ENCODE measurements at regions not wholly inside any gene's neighbourhood (a gene's known extent, or its start where the extent isn't known, plus 50 kb on each side); places are given as distances from the start of the nearest gene placed in this dataset.

- Histone ChIP-seq H3K36me3 (ENCODE audit: control insufficient read depth, insufficient read depth, low read length) (no peaks in the 10 kb centered on the region), H3K4me3 (ENCODE audit: low read length) (no peak overlapping the region)
- WGBS (ENCODE audit: insufficient coverage, low lambda C conversion rate): 61% methylated on average over 2 of the region's 4 CpGs
Observed at GRCh38 chr18:24649571-24649970, 189.1 kb downstream of the HRH4 start.

GRCh38 chr18:24651434-24651833 is 191.0 kb downstream of the HRH4 start:
- Histone ChIP-seq H3K9me3 (ENCODE audit: control insufficient read depth, low read depth, low read length) (no peaks in the 10 kb centered on the region), H3K4me1 (ENCODE audit: control insufficient read depth, insufficient read depth, low read length) (no peaks in the 10 kb centered on the region), H3K27ac (ENCODE audit: low read length) (no peak overlapping the region), H3K36me3 (ENCODE audit: control insufficient read depth, insufficient read depth, low read length) (no peaks in the 10 kb centered on the region), H3K27me3 (ENCODE audit: control insufficient read depth, insufficient read depth, low read length) (peaks cover 3% of the 10 kb centered on the region), H3K4me3 (ENCODE audit: low read length) (no peak overlapping the region)
- DNase-seq: no peak
- WGBS (ENCODE audit: insufficient coverage, low lambda C conversion rate): 80% methylated on average over 1 of the region's 2 CpGs

More at GRCh38 chr18:24649571-24649970, 189.1 kb downstream of the HRH4 start:
- no peaks in the 10 kb centered on the region for H3K4me1 ChIP-seq (ENCODE audit: control insufficient read depth, insufficient read depth, low read length)
- no peak for DNase-seq
- no peaks in the 10 kb centered on the region for H3K9me3 ChIP-seq (ENCODE audit: control insufficient read depth, low read depth, low read length)
- H3K27me3 ChIP-seq (ENCODE audit: control insufficient read depth, insufficient read depth, low read length): peaks cover 3% of the 10 kb centered on the region
- no peak overlapping the region for H3K27ac ChIP-seq (ENCODE audit: low read length)

GRCh38 chr18:24656050-24656449 is 195.6 kb downstream of the HRH4 start:
- no peaks in the 10 kb centered on the region for H3K9me3 ChIP-seq (ENCODE audit: control insufficient read depth, low read depth, low read length)
- H3K4me1 ChIP-seq (ENCODE audit: control insufficient read depth, insufficient read depth, low read length): no peaks in the 10 kb centered on the region
- DNase-seq: no peak
- no peak overlapping the region for H3K4me3 ChIP-seq (ENCODE audit: low read length)
- H3K36me3 ChIP-seq (ENCODE audit: control insufficient read depth, insufficient read depth, low read length): no peaks in the 10 kb centered on the region
- H3K27ac ChIP-seq (ENCODE audit: low read length): no peak overlapping the region
- 67% methylated on average over 1 of the region's 4 CpGs for WGBS (ENCODE audit: insufficient coverage, low lambda C conversion rate)
- no peaks in the 10 kb centered on the region for H3K27me3 ChIP-seq (ENCODE audit: control insufficient read depth, insufficient read depth, low read length)

GRCh38 chr18:24656551-24657443 is 196.4 kb downstream of the HRH4 start:
- Histone ChIP-seq H3K4me3 (ENCODE audit: low read length) (no peak overlapping the region), H3K4me1 (ENCODE audit: control insufficient read depth, insufficient read depth, low read length) (no peaks in the 10 kb centered on the region), H3K27me3 (ENCODE audit: control insufficient read depth, insufficient read depth, low read length) (no peaks in the 10 kb centered on the region), H3K27ac (ENCODE audit: low read length) (no peak overlapping the region), H3K36me3 (ENCODE audit: control insufficient read depth, insufficient read depth, low read length) (no peaks in the 10 kb centered on the region), H3K9me3 (ENCODE audit: control insufficient read depth, low read depth, low read length) (no peaks in the 10 kb centered on the region)
- 88% methylated on average over 2 of the region's 7 CpGs for WGBS (ENCODE audit: insufficient coverage, low lambda C conversion rate)
- no peak for DNase-seq

GRCh38 chr18:24657444-24657842 is 197.0 kb downstream of the HRH4 start:
- WGBS (ENCODE audit: insufficient coverage, low lambda C conversion rate): 83% methylated on average over 1 of the region's 7 CpGs
- H3K27ac ChIP-seq (ENCODE audit: low read length): no peak overlapping the region
- no peaks in the 10 kb centered on the region for H3K36me3 ChIP-seq (ENCODE audit: control insufficient read depth, insufficient read depth, low read length)
- H3K4me3 ChIP-seq (ENCODE audit: low read length): no peak overlapping the region
- no peaks in the 10 kb centered on the region for H3K4me1 ChIP-seq (ENCODE audit: control insufficient read depth, insufficient read depth, low read length)
- no peaks in the 10 kb centered on the region for H3K27me3 ChIP-seq (ENCODE audit: control insufficient read depth, insufficient read depth, low read length)
- no peaks in the 10 kb centered on the region for H3K9me3 ChIP-seq (ENCODE audit: control insufficient read depth, low read depth, low read length)
- DNase-seq: no peak

- Histone ChIP-seq H3K4me3 (ENCODE audit: low read length) (no peak overlapping the region), H3K27me3 (ENCODE audit: control insufficient read depth, insufficient read depth, low read length) (peaks cover 3% of the 10 kb centered on the region), H3K27ac (ENCODE audit: low read length) (no peak overlapping the region), H3K9me3 (ENCODE audit: control insufficient read depth, low read depth, low read length) (no peaks in the 10 kb centered on the region), H3K36me3 (ENCODE audit: control insufficient read depth, insufficient read depth, low read length) (no peaks in the 10 kb centered on the region), H3K4me1 (ENCODE audit: control insufficient read depth, insufficient read depth, low read length) (no peaks in the 10 kb centered on the region)
- DNase-seq: no peak
- WGBS (ENCODE audit: insufficient coverage, low lambda C conversion rate): no CpG with 5 or more reads among the region's 1 CpG
Observed at GRCh38 chr18:24658302-24658701, 197.9 kb downstream of the HRH4 start.

GRCh38 chr18:24659827-24660720 is 199.6 kb downstream of the HRH4 start:
- no peaks in the 10 kb centered on the region for H3K4me1 ChIP-seq (ENCODE audit: control insufficient read depth, insufficient read depth, low read length)
- no peaks in the 10 kb centered on the region for H3K9me3 ChIP-seq (ENCODE audit: control insufficient read depth, low read depth, low read length)
- H3K4me3 ChIP-seq (ENCODE audit: low read length): no peak overlapping the region
- H3K36me3 ChIP-seq (ENCODE audit: control insufficient read depth, insufficient read depth, low read length): no peaks in the 10 kb centered on the region
- no peak for DNase-seq
- H3K27me3 ChIP-seq (ENCODE audit: control insufficient read depth, insufficient read depth, low read length): peaks cover 3% of the 10 kb centered on the region
- WGBS (ENCODE audit: insufficient coverage, low lambda C conversion rate): 93% methylated on average over 3 of the region's 21 CpGs
- no peak overlapping the region for H3K27ac ChIP-seq (ENCODE audit: low read length)

- Histone ChIP-seq H3K36me3 (ENCODE audit: control insufficient read depth, insufficient read depth, low read length) (no peaks in the 10 kb centered on the region), H3K27ac (ENCODE audit: low read length) (no peak overlapping the region), H3K4me1 (ENCODE audit: control insufficient read depth, insufficient read depth, low read length) (no peaks in the 10 kb centered on the region), H3K9me3 (ENCODE audit: control insufficient read depth, low read depth, low read length) (no peaks in the 10 kb centered on the region), H3K27me3 (ENCODE audit: control insufficient read depth, insufficient read depth, low read length) (peaks cover 3% of the 10 kb centered on the region), H3K4me3 (ENCODE audit: low read length) (no peak overlapping the region)
- no CpG with 5 or more reads among the region's 1 CpG for WGBS (ENCODE audit: insufficient coverage, low lambda C conversion rate)
- no peak for DNase-seq
Observed at GRCh38 chr18:24660956-24661355, 200.5 kb downstream of the HRH4 start.

GRCh38 chr18:24662412-24662821 is 202.0 kb downstream of the HRH4 start:
- DNase-seq: no peak
- WGBS (ENCODE audit: insufficient coverage, low lambda C conversion rate): 50% methylated on average over 1 of the region's 13 CpGs
- H3K4me1 ChIP-seq (ENCODE audit: control insufficient read depth, insufficient read depth, low read length): no peaks in the 10 kb centered on the region
- H3K27me3 ChIP-seq (ENCODE audit: control insufficient read depth, insufficient read depth, low read length): peaks cover 3% of the 10 kb centered on the region
- H3K36me3 ChIP-seq (ENCODE audit: control insufficient read depth, insufficient read depth, low read length): no peaks in the 10 kb centered on the region
- no peak overlapping the region for H3K27ac ChIP-seq (ENCODE audit: low read length)
- no peak overlapping the region for H3K4me3 ChIP-seq (ENCODE audit: low read length)
- H3K9me3 ChIP-seq (ENCODE audit: control insufficient read depth, low read depth, low read length): no peaks in the 10 kb centered on the region

GRCh38 chr18:24663026-24663425 is 202.6 kb downstream of the HRH4 start:
- Histone ChIP-seq H3K27ac (ENCODE audit: low read length) (no peak overlapping the region), H3K27me3 (ENCODE audit: control insufficient read depth, insufficient read depth, low read length) (peaks cover 4% of the 10 kb centered on the region), H3K4me1 (ENCODE audit: control insufficient read depth, insufficient read depth, low read length) (no peaks in the 10 kb centered on the region), H3K4me3 (ENCODE audit: low read length) (no peak overlapping the region), H3K36me3 (ENCODE audit: control insufficient read depth, insufficient read depth, low read length) (no peaks in the 10 kb centered on the region), H3K9me3 (ENCODE audit: control insufficient read depth, low read depth, low read length) (no peaks in the 10 kb centered on the region)
- no peak for DNase-seq
- WGBS (ENCODE audit: insufficient coverage, low lambda C conversion rate): no CpG with 5 or more reads among the region's 5 CpGs
